T-helper 2 cell treated with Interferon-gamma antibody and Interleukin-4, amounts not matched to agents 5 μg/mL and 100 μg/mL, for 36 hours (primary cell): ENCODE measurements at regions not wholly inside any gene's neighbourhood (a gene's known extent, or its start where the extent isn't known, plus 50 kb on each side); places are given as distances from the start of the nearest gene placed in this dataset.

ENCODE experiments used
- DNase-seq: peaks from one replicate; pipeline ENCODE4 v3.0.0; 2021; ENCODE audit warnings: low spot score
- H3K27ac Mint-ChIP-seq: one replicate; pipeline ENCODE4 v1.8.0; 2021; ENCODE audit warnings: mild to moderate bottlenecking, mixed read lengths
- H3K27me3 Mint-ChIP-seq: one replicate; pipeline ENCODE4 v1.8.0; 2021; ENCODE audit warnings: low read depth, mixed read lengths
- H3K36me3 Mint-ChIP-seq: one replicate; pipeline ENCODE4 v1.8.0; 2021; ENCODE audit warnings: low read depth, mixed read lengths
- H3K4me1 Mint-ChIP-seq: one replicate; pipeline ENCODE4 v1.8.0; 2021; ENCODE audit warnings: low read depth, mixed read lengths
- H3K4me3 Mint-ChIP-seq: one replicate; pipeline ENCODE4 v1.8.0; 2022; ENCODE audit warnings: mild to moderate bottlenecking, moderate library complexity, mixed read lengths
- H3K9me3 Mint-ChIP-seq: one replicate; pipeline ENCODE4 v1.8.0; 2021; ENCODE audit warnings: mixed read lengths

DNA sequence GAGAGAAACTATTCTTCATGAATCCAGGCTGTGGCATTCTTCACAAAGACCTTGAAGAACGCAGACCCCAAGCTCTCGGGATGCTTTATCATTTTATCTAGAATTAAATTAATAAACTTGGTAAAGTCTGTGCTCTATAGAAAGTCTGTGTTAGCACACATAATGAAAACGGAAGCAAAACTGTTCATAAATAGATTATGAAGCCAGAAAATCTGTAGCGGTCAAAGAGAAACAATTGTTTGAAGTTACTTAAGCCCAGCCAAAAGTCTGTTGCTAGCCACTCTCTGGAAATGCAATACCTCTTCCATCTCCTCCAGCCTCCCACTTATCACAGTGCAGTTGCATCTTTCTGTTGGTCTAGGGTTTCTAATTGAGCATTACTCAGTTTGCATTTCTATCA, 375.9 kb downstream of the KIF4B start:
- no peaks in the 10 kb centered on the region for H3K27me3 Mint-ChIP-seq
- no peaks in the 10 kb centered on the region for H3K9me3 Mint-ChIP-seq
- H3K27ac Mint-ChIP-seq: no peak overlapping the region
- no peak for DNase-seq
- no peaks in the 10 kb centered on the region for H3K4me1 Mint-ChIP-seq
- no peaks in the 10 kb centered on the region for H3K36me3 Mint-ChIP-seq
- no peak overlapping the region for H3K4me3 Mint-ChIP-seq

GRCh38 chr5:155394727-155395126, 381.2 kb downstream of the KIF4B start:
- no peak for DNase-seq
- Mint-ChIP-seq H3K4me1 (no peaks in the 10 kb centered on the region), H3K36me3 (no peaks in the 10 kb centered on the region), H3K9me3 (no peaks in the 10 kb centered on the region), H3K27me3 (no peaks in the 10 kb centered on the region), H3K27ac (no peak overlapping the region), H3K4me3 (no peak overlapping the region)

DNA sequence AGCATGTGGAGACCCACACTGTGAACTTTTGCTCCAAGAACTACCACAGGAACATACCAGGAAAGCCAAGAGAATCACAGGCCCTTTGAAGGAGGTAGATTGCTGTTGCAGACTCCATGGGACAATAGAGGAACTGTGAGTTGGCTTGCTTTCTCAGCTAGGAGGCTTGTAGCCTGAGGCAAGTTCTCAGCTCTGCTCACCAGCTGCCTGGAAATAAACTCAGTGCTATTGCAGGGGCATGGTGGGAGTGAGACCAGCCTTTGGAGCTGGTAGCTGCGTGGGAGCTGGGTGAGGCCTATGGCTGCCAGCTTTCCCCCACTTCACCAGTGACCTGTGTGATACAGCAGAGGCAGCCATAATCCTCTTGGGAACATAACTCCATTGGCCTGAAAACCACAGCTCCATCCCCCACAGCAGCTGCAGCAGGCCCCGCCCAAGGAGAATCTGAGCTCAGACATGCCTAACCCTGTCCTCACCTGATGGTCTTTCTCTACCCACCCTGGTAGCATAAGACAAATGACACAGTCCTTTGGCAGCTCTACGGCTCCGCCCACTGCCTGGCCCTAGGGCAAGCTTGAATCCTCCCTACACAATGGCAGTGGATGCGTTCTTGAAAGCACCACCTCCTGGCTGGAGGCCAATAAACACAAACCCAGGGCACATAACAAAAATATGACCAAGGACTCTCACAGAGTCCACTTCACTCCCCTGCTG, 389.5 kb downstream of the KIF4B start:
- Mint-ChIP-seq H3K27me3 (no peaks in the 10 kb centered on the region), H3K36me3 (no peaks in the 10 kb centered on the region)

GRCh38 chr5:155406815-155407214, 393.3 kb downstream of the KIF4B start:
- Mint-ChIP-seq H3K27ac (no peak overlapping the region), H3K27me3 (no peaks in the 10 kb centered on the region), H3K4me3 (no peak overlapping the region), H3K9me3 (peaks cover 22% of the 10 kb centered on the region), H3K36me3 (no peaks in the 10 kb centered on the region), H3K4me1 (no peaks in the 10 kb centered on the region)
- DNase-seq: no peak

More for the DNA sequence above, 389.5 kb downstream of the KIF4B start:
- H3K4me1 Mint-ChIP-seq: no peaks in the 10 kb centered on the region
- H3K4me3 Mint-ChIP-seq: no peak overlapping the region
- H3K9me3 Mint-ChIP-seq: peaks cover 19% of the 10 kb centered on the region
- H3K27ac Mint-ChIP-seq: no peak overlapping the region
- no peak for DNase-seq

DNA sequence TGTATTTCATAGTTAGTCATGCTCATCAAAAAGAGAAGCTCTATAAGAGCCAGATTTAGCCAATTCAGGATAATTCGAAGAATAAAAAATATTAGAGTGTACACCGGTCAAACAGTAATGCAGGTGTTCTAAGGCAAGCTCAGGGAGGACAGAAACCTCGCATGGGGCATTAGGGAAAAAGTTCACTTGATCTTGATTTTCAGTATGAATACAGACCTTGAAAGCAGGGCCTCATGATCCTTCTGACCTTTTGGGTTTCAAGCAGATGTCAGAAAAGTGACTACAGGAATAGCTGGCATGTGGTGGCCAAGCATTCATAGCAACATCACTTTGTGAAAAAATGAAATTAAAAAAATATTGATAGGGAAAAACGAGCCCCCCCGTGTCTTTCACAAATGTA, 394.9 kb downstream of the KIF4B start:
- no peaks in the 10 kb centered on the region for H3K36me3 Mint-ChIP-seq
- H3K4me3 Mint-ChIP-seq: no peak overlapping the region
- DNase-seq: no peak
- no peaks in the 10 kb centered on the region for H3K4me1 Mint-ChIP-seq
- peaks cover 20% of the 10 kb centered on the region for H3K9me3 Mint-ChIP-seq
- H3K27ac Mint-ChIP-seq: no peak overlapping the region
- H3K27me3 Mint-ChIP-seq: no peaks in the 10 kb centered on the region

- no peak overlapping the region for H3K4me3 Mint-ChIP-seq
- no peak for DNase-seq
- no peaks in the 10 kb centered on the region for H3K36me3 Mint-ChIP-seq
- H3K27me3 Mint-ChIP-seq: no peaks in the 10 kb centered on the region
- H3K27ac Mint-ChIP-seq: no peak overlapping the region
- peaks cover 4% of the 10 kb centered on the region for H3K9me3 Mint-ChIP-seq
- no peaks in the 10 kb centered on the region for H3K4me1 Mint-ChIP-seq
Observed at GRCh38 chr5:155416765-155417164, 403.2 kb downstream of the KIF4B start.

DNA sequence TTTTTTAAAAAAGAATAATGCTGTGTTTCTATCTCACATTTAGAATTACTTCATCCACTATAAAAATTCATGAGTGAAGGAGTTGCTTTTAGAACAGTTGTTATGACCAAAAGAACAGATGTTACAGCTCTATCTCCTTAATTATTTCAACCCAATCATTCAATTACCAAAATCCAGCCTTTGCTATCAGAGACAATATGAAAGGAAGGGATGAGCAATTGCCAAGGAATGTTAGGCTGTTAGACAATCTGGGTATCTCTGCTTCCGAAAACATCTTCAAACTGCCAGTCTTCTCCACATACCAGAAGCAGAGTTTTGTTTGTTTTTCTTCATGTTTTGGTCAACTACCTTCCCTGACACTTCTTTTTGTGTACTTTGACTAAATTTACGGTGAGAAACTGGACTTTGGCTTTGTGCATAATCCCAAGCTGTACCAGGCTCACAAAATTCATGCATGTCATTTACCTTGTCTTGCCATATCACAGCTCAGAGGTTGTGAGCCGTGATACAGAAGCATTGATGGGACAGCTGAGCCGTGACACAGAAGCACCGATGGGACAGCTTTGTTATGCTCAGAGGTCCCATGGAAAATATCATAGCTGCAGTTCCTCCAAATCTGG, 405.5 kb downstream of the KIF4B start:
- Mint-ChIP-seq H3K9me3 (no peaks in the 10 kb centered on the region), H3K27me3 (no peaks in the 10 kb centered on the region), H3K4me1 (no peaks in the 10 kb centered on the region), H3K4me3 (no peak overlapping the region), H3K27ac (no peak overlapping the region), H3K36me3 (no peaks in the 10 kb centered on the region)
- no peak for DNase-seq

DNA sequence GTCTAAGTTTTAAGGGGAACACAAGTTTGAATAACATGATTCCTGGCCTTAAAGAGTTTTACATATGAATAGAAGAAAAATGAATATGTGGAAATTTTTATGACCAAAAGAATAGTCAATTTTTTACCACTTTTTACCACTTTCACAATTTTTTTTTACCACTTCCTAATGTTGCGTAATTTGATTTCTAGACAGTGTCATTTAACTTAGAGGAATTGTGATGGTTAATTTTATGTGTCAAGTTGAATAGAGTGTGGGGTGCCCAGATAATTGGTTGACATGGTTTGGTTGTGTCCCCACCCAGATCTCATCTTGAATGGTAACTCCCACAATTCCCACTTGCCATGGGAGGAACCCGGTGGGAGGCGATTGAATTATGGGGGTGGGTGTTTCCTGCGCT, 416.6 kb downstream of the KIF4B start:
- no peak overlapping the region for H3K27ac Mint-ChIP-seq
- no peak for DNase-seq
- H3K27me3 Mint-ChIP-seq: no peaks in the 10 kb centered on the region
- H3K9me3 Mint-ChIP-seq: no peaks in the 10 kb centered on the region
- H3K36me3 Mint-ChIP-seq: no peaks in the 10 kb centered on the region
- H3K4me1 Mint-ChIP-seq: no peaks in the 10 kb centered on the region
- no peak overlapping the region for H3K4me3 Mint-ChIP-seq

DNA sequence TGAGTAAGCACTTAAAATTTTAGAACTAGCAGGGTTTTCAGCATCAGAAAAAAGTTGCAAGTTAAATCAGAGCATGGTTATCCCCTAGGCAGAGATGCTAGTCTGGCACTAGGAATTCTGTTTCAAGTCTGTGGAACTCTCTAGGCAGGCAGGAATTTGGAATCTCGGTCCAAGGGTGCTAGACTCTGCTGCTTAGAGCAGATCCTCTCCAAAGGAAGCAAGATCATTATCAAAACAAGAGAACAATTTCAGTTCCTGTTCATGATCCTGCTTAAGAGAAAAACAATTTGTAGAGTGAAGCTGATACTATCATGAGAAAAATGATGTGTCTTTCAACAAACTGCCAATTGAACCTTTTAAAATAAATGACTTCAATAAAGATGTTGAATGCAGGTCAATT, 420.7 kb downstream of the KIF4B start:
- H3K36me3 Mint-ChIP-seq: no peaks in the 10 kb centered on the region
- no peaks in the 10 kb centered on the region for H3K27me3 Mint-ChIP-seq
- H3K4me3 Mint-ChIP-seq: no peak overlapping the region
- no peaks in the 10 kb centered on the region for H3K9me3 Mint-ChIP-seq
- DNase-seq: no peak
- H3K27ac Mint-ChIP-seq: no peak overlapping the region
- H3K4me1 Mint-ChIP-seq: no peaks in the 10 kb centered on the region

DNA sequence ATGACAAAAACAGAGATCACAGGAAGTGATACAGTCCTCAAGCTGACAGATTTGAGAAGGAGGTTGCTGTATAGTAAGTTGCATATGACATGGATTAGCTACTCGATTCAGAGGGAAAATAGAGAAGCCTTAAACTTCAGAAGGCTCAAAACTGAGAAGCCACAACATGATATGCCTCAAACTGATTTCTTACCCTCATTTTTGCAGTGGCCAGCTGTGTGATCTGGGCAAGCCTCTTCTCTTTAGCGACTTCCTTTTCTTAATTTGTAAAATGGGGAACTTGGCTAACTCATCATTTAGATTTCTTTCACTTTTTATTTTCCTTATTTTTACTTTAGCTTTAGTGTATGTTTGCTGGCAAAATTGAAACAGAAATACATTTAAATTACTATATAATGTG, 421.1 kb downstream of the KIF4B start:
- Mint-ChIP-seq H3K4me1 (no peaks in the 10 kb centered on the region), H3K27me3 (no peaks in the 10 kb centered on the region), H3K27ac (no peak overlapping the region), H3K9me3 (no peaks in the 10 kb centered on the region), H3K36me3 (no peaks in the 10 kb centered on the region), H3K4me3 (no peak overlapping the region)
- no peak for DNase-seq

GRCh38 chr5:155441849-155442248, 428.3 kb downstream of the KIF4B start:
- Mint-ChIP-seq H3K9me3 (no peaks in the 10 kb centered on the region), H3K4me1 (no peaks in the 10 kb centered on the region), H3K27ac (no peak overlapping the region), H3K4me3 (no peak overlapping the region), H3K36me3 (no peaks in the 10 kb centered on the region), H3K27me3 (no peaks in the 10 kb centered on the region)
- DNase-seq: no peak

DNA sequence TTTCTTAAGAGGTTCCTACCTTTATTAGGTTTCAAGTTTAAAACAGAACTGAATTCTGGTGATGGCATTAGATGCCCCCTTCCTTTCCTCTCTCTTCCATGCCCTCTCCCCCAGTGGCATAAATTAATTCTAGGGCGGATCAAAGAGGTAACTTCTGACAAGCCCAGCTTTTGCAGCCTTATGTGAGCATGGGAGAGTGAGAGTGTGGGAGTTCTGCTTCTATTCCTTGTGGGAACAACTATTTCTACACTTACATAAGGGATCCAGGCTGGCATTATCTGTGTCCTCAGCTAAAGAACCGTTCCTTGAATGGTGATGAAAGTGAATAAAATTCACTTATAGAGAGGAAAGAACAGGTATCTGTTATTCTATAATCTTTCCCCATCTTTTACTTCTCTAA, 437.6 kb downstream of the KIF4B start:
- no peaks in the 10 kb centered on the region for H3K9me3 Mint-ChIP-seq
- H3K4me3 Mint-ChIP-seq: no peak overlapping the region
- no peaks in the 10 kb centered on the region for H3K27me3 Mint-ChIP-seq
- no peaks in the 10 kb centered on the region for H3K4me1 Mint-ChIP-seq
- DNase-seq: no peak
- no peak overlapping the region for H3K27ac Mint-ChIP-seq
- no peaks in the 10 kb centered on the region for H3K36me3 Mint-ChIP-seq

GRCh38 chr5:155455791-155456514, 442.4 kb downstream of the KIF4B start:
- no peak overlapping the region for H3K4me3 Mint-ChIP-seq
- no peaks in the 10 kb centered on the region for H3K9me3 Mint-ChIP-seq
- H3K27ac Mint-ChIP-seq: no peak overlapping the region
- no peaks in the 10 kb centered on the region for H3K36me3 Mint-ChIP-seq
- no peaks in the 10 kb centered on the region for H3K27me3 Mint-ChIP-seq
- no peak for DNase-seq
- H3K4me1 Mint-ChIP-seq: no peaks in the 10 kb centered on the region

DNA sequence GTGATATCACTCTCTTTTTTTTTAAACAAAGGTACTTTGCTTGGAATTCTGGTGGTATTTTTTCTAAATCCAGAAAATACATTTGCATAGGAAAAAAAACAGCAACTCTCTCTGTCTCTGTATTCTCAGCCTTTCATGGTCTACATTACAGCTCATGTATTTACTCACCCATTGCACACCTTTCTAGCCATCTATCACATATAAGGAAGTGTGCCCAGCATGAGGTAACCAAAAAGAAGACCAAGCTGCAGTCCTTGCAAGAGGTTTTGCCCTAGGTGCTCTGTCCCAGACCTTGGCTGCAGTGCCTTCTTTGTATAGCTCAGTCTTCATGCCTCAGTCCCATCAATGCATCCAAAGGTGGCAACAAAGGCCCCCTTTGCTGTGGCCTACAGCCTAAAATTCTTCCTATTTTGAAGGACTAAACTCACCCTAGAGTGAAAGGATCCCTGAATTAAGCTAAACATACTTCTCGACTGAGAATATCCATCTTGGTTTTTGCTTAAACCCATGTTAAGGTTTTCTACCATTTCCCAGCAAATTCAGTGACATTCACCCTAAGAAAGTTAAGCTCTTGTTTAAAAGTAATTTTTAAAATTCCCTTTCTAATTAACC, 446.4 kb downstream of the KIF4B start:
- Mint-ChIP-seq H3K27ac (no peak overlapping the region), H3K4me1 (no peaks in the 10 kb centered on the region), H3K4me3 (no peak overlapping the region), H3K36me3 (no peaks in the 10 kb centered on the region), H3K9me3 (no peaks in the 10 kb centered on the region), H3K27me3 (no peaks in the 10 kb centered on the region)
- DNase-seq: no peak
